Hematopoietic multipotent progenitor cell treated with erythropoietin and hydrocortisone succinate and interleukin-3 and kit ligand, for 4 days (in vitro differentiated cells): ENCODE measurements at regions not wholly inside any gene's neighbourhood (a gene's known extent, or its start where the extent isn't known, plus 50 kb on each side); places are given as distances from the start of the nearest gene placed in this dataset.

Experiments
- DNase-seq: peaks from one replicate; pipeline ENCODE4 v3.0.0-alpha.2; 2015

- DNase-seq, result peak; percentile 92
Measured at GRCh38 chr11:76721755-76722677, 51.5 kb upstream of the LRRC32 start.

GRCh38 chr11:76723142-76723541, 52.6 kb upstream of the LRRC32 start:
- no peak for DNase-seq

DNA sequence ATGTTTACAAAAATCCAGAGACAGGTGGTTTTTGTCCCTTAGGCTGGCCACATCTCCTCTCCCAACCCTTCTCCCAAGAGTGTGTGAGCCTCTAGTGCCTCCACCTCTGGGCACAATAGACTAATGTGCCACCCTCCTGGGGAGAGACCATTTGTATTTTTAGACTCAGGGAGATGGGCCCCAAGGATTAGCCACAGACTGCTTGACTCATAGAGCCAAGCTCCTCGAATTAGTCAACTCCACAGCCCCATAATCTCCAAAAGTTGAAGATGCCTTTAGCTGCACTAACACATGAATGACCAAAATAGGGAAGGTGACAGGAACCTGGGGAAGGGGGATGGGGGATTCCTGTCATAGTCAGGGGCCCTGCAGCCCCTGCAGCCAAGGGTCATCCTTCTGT, 53.0 kb upstream of the LRRC32 start:
- no peak for DNase-seq

- peak; percentile 45 for DNase-seq
Measured at GRCh38 chr11:76724171-76724768, 53.7 kb upstream of the LRRC32 start.

GRCh38 chr11:76728227-76728626, 54.9 kb upstream of the TSKU start:
- no peak for DNase-seq

DNA sequence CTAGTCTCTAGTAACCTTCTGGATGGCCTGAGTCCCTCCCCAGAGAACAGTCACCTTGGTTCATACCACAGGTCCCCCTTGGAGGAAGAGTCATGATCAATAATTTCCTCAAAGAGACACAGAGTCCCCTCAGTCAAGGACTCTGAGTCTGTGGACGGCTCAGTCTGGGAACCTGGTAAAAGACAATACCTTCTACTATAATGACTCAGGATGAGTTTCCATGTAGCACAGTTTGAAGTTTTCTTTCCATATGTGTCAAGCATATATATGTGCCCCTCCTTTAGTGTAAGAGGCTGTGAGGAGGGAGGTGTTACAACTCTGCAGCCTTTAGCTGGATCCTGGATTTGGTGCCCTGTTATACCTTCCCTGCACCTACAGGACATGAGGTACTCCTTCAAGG, 54.4 kb upstream of the TSKU start:
- no peak for DNase-seq

DNA sequence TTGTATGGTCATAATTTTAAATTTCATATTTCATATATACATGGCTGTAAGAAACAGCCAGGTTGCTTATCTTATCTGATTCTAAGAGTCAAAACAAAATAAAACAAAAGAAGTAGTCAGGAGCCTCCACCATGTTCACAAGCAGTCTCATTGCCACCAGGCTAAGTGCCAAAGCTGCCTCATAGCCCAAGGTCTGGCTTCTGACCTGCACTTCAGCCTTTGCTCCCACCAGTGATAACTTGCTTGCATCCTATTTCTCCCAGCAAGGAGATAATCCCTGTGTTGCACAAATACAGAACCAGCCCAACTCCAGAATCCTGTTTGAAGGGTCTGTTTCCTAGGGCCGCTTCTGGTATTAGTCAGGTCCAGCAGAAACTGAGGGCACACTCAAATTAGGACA, 53.9 kb upstream of the TSKU start:
- no peak for DNase-seq

GRCh38 chr11:76730887-76731565, 52.1 kb upstream of the TSKU start:
- no peak for DNase-seq

- DNase-seq, result no peak
Measured at GRCh38 chr11:76732643-76733042, 50.5 kb upstream of the TSKU start.
